IPS DF 6.9 (cell line): ENCODE measurements at regions not wholly inside any gene's neighbourhood (a gene's known extent, or its start where the extent isn't known, plus 50 kb on each side); places are given as distances from the start of the nearest gene placed in this dataset.

ENCODE experiments used
- DNase-seq: peaks from one replicate; pipeline ENCODE4 v3.0.0-alpha.2; 2013; ENCODE audit warnings: low read depth, low spot score
- H3K27ac ChIP-seq: one replicate; pipeline ENCODE4 v1.5.1; 2013; ENCODE audit warnings: low read length, control low read depth
- H3K27me3 ChIP-seq: 2 replicates; pipeline ENCODE4 v1.6.1; 2013; ENCODE audit warnings: mild to moderate bottlenecking, low read length; ENCODE audit not compliant: control insufficient read depth, insufficient read depth
- H3K36me3 ChIP-seq: 2 replicates; pipeline ENCODE4 v1.6.1; 2013; ENCODE audit warnings: low read length; ENCODE audit not compliant: control insufficient read depth, insufficient read depth
- H3K4me1 ChIP-seq: 2 replicates; pipeline ENCODE4 v1.6.1; 2013; ENCODE audit warnings: low read length; ENCODE audit not compliant: control insufficient read depth, insufficient read depth
- H3K4me3 ChIP-seq: 2 replicates; pipeline ENCODE4 v1.5.1; 2013; ENCODE audit warnings: mild to moderate bottlenecking, low read length
- H3K9me3 ChIP-seq: 2 replicates; pipeline ENCODE4 v1.6.1; 2013; ENCODE audit warnings: low read length, inconsistent platforms; ENCODE audit not compliant: control insufficient read depth, insufficient read depth
- WGBS: extraction: QIAGEN DNeasy Blood & Tissue Kit; methylation state at CpG from one replicate; pipeline ENCODE4 v1.1.7; 2013; ENCODE audit warnings: mixed read lengths, missing lambda C conversion rate; ENCODE audit not compliant: insufficient read length, insufficient coverage; 5-methylcytosine and 5-hydroxymethylcytosine counted together

DNA sequence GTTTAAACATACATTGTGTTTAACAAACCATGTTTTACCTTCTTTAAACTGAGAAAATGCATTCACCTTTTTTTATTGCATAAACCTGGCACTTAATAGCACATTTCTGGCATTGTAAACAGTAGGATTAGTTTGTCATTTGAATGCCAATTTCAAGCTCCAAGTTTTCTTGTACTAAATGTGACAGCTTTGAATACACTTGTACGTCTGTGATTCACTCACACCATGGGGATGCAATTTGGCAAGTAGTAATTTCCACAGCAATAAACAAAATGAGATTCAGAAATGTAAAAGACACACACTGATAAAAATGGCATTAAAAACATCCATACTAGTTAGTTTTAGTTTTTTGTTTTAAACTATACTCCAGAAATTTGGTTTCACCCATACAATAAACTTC lies 598.9 kb downstream of the SI start:
- no peak overlapping the region for H3K4me3 ChIP-seq
- no peaks in the 10 kb centered on the region for H3K36me3 ChIP-seq
- no peak for DNase-seq
- no peaks in the 10 kb centered on the region for H3K9me3 ChIP-seq
- H3K27me3 ChIP-seq: no peaks in the 10 kb centered on the region
- no peaks in the 10 kb centered on the region for H3K4me1 ChIP-seq
- no CpG with 5 or more reads among the region's 1 CpG for WGBS
- H3K27ac ChIP-seq: no peak overlapping the region

DNA sequence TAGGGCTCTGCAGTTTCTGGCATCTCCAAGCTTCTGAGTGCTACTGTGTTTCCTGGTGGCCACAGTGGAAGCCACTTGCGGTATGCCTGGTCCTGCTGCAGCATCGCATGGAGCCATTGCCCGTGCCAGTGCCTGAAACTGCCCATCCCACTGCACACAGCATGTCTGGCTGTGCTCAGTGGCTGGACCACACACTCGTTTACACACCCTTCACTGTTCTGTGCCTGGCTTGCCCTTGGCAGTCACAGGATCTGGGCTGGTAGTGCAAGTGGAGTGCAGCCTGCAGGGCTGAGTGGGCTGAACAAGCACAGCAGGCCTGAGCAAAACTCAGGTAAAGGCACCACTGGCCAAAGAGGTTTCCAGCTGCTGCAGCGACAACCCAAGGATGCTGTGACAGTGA lies 600.0 kb downstream of the SI start:
- no peak overlapping the region for H3K27ac ChIP-seq
- no peaks in the 10 kb centered on the region for H3K4me1 ChIP-seq
- H3K4me3 ChIP-seq: no peak overlapping the region
- no CpG with 5 or more reads among the region's 5 CpGs for WGBS
- no peaks in the 10 kb centered on the region for H3K36me3 ChIP-seq
- no peaks in the 10 kb centered on the region for H3K27me3 ChIP-seq
- no peak for DNase-seq
- no peaks in the 10 kb centered on the region for H3K9me3 ChIP-seq

DNA sequence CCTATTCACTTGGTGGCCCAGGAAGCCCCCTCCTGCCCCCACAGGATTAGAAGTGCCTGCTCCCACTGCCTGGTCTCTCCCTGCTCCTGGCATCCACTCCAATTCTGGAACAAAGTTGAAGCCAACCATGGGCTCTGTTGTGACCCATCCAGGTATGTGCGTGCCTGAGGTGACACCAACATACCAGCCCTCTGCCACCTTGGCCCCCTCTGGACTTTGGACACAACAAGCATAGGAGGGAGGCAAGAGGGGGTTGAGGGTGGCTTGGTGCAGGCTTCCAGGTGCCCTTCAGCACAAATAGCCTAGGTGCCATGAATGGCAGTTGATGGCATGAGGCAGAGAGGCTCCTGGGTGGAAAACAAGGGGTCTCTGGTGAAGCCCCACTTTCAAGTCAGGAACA lies 600.9 kb downstream of the SI start:
- no peaks in the 10 kb centered on the region for H3K36me3 ChIP-seq
- H3K4me3 ChIP-seq: no peak overlapping the region
- no peak overlapping the region for H3K27ac ChIP-seq
- H3K9me3 ChIP-seq: no peaks in the 10 kb centered on the region
- H3K27me3 ChIP-seq: no peaks in the 10 kb centered on the region
- no peaks in the 10 kb centered on the region for H3K4me1 ChIP-seq
- no peak for DNase-seq
- no CpG with 5 or more reads among the region's 1 CpG for WGBS

DNA sequence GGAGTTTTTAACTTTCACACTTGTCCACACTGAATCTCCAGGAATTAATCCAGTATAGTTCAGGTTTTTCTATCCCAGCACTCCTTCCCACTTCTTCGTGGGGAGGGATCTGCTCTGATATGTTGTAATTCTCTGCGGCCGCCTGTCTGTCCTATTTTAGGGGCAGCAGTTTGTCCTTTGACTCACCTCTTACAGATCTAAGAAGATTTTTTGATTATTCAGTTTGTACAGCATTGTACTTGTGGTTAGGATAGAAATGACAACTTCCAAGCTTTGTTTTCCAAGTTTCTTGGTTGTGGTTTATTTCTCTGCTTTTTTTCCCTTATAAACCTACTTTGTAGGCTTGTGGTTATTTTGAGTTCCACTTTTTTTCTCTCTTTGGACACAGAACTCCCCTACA lies 601.7 kb downstream of the SI start:
- no peak overlapping the region for H3K27ac ChIP-seq
- no peaks in the 10 kb centered on the region for H3K9me3 ChIP-seq
- no peak overlapping the region for H3K4me3 ChIP-seq
- H3K4me1 ChIP-seq: no peaks in the 10 kb centered on the region
- H3K27me3 ChIP-seq: no peaks in the 10 kb centered on the region
- no peaks in the 10 kb centered on the region for H3K36me3 ChIP-seq
- DNase-seq: no peak
- WGBS: no CpG with 5 or more reads among the region's 3 CpGs

DNA sequence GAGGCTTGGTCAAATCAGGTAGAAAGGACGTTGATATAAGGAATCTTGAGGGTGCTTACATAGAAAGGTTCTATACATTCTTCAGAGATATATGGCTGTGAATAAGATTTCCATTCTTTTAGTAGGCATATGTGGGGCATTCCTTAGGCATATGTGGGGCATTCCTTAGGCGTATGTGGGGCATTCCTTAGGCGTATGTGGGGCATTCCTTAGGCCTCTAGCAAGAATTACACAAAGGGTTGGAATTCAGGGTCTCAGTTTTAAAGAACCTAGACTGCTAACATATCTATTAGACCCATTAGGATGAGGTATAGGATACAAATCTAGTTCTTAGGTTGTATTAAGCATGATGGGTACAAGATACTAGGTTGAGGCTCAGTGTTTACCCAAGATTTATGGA lies 607.8 kb downstream of the SI start:
- Histone ChIP-seq H3K36me3 (no peaks in the 10 kb centered on the region), H3K27ac (no peak overlapping the region), H3K27me3 (no peaks in the 10 kb centered on the region), H3K4me3 (no peak overlapping the region), H3K4me1 (no peaks in the 10 kb centered on the region), H3K9me3 (no peaks in the 10 kb centered on the region)
- DNase-seq: no peak
- no CpG with 5 or more reads among the region's 3 CpGs for WGBS

DNA sequence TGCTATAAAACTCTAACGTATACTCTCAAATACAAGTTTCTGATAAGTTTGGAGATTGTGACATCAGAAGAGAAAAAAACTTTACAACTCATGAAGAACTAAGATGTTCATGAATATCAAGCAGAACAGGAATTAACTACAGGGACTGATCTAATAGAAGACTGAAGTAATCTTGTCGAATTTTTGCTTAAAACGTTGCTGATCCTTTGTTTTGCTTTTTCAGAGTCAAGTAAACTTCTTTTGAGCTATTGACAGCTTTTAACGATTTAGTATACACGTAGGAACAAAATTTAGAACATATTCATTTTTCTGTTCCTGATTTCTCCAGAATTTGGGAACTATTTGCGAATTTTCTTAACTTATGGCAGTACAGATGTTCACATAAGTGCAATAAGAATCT lies 610.2 kb downstream of the SI start:
- H3K4me3 ChIP-seq: no peak overlapping the region
- no peaks in the 10 kb centered on the region for H3K9me3 ChIP-seq
- no CpG with 5 or more reads among the region's 6 CpGs for WGBS
- no peaks in the 10 kb centered on the region for H3K27me3 ChIP-seq
- DNase-seq: no peak
- H3K4me1 ChIP-seq: no peaks in the 10 kb centered on the region
- no peak overlapping the region for H3K27ac ChIP-seq
- H3K36me3 ChIP-seq: no peaks in the 10 kb centered on the region

DNA sequence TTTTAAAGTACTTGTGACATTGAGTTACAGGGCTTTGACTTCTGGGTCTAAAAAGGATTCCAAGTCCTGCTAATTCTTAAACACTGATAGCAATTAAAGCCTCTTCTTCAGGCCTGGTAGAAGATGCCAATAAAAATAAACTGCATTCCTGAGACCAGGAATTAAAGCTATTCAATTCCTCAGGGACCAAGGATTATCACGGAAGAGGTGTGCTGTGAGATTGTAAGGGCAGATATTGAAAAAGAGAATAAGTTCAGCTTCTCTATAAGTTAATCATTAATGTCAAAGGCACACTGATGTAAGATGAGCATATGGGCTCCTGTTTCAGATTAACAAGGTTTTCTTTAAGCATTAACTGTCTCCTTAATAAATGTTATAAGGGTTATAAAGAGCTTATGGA lies 611.3 kb downstream of the SI start:
- H3K4me3 ChIP-seq: no peak overlapping the region
- DNase-seq: no peak
- H3K36me3 ChIP-seq: no peaks in the 10 kb centered on the region
- WGBS: no CpG with 5 or more reads among the region's 1 CpG
- H3K27ac ChIP-seq: no peak overlapping the region
- H3K27me3 ChIP-seq: no peaks in the 10 kb centered on the region
- no peaks in the 10 kb centered on the region for H3K4me1 ChIP-seq
- H3K9me3 ChIP-seq: no peaks in the 10 kb centered on the region

DNA sequence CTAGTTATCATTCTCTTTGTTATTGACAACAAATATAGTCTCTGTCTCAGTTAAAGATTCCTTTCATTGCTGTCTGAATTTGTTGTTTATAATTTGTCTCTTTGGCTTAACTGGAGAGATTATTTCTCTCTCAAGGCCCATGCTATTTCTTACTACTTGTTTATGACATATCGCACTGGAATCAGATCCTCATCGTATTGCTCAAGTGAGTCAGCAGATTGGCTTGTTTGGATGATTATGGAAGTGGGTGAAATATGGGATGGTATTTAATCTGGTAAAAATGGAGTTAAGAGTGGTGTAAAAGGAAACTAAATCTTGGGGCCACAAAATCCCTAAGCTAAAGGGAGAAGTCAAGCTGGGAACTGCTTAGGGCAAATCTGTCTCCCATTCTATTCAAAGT lies 613.1 kb downstream of the SI start:
- no peak overlapping the region for H3K4me3 ChIP-seq
- no peaks in the 10 kb centered on the region for H3K36me3 ChIP-seq
- DNase-seq: no peak
- no CpG with 5 or more reads among the region's 2 CpGs for WGBS
- no peaks in the 10 kb centered on the region for H3K4me1 ChIP-seq
- H3K9me3 ChIP-seq: no peaks in the 10 kb centered on the region
- no peaks in the 10 kb centered on the region for H3K27me3 ChIP-seq
- H3K27ac ChIP-seq: no peak overlapping the region

DNA sequence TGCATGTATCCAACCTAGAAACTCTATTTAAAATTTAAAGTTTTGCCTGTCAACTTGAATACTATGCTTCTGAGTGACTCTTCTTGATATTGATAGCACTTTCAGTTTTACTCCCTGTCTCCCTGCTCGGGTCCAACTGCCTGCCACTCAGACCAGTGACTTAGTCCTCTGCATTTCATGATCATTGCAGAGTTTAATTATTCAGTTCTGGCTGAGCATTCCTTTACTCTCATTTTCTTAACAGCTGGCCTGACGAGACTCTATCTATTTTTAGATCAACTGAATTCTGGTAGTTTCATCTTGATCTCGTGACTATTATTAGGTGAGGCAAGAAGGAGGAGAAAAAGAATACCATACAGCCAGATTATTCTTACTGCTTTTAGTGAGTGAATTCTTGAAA lies 617.4 kb downstream of the SI start:
- DNase-seq: no peak
- no peak overlapping the region for H3K27ac ChIP-seq
- H3K9me3 ChIP-seq: no peaks in the 10 kb centered on the region
- WGBS: no CpG with 5 or more reads among the region's 3 CpGs
- no peaks in the 10 kb centered on the region for H3K27me3 ChIP-seq
- H3K36me3 ChIP-seq: no peaks in the 10 kb centered on the region
- no peaks in the 10 kb centered on the region for H3K4me1 ChIP-seq
- no peak overlapping the region for H3K4me3 ChIP-seq

DNA sequence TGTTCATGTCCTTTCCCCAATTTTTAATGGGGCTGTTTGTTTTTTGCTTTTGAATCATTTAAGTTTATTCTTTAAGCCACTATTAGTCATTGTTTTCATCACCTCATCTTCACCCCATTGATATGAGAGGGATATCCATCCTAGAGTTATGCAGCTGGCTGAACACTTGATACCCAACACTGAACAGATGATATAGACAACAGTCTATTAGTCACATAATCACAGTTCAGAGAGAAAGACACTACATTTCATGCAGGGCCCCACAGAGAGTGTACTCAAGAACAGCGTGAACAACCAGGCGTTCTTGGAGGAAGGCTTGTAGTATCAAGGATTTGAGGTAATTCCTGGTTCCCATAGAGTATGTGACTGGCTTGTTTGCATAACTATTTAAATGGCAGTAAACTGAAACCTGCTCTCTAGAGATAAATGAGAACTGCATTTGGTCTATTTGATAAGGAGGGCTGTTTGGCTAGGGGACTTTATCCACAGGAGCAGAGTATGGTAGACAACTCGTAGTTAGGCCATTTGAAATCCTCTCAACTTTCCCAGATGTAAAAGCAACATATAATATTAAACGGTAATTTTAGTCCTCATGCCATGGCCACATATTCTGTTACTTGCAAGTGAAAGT lies 618.7 kb downstream of the SI start:
- Histone ChIP-seq H3K27ac (no peak overlapping the region), H3K4me1 (no peaks in the 10 kb centered on the region), H3K27me3 (no peaks in the 10 kb centered on the region), H3K9me3 (no peaks in the 10 kb centered on the region), H3K36me3 (no peaks in the 10 kb centered on the region), H3K4me3 (no peak overlapping the region)
- no peak for DNase-seq
- no CpG with 5 or more reads among the region's 4 CpGs for WGBS

DNA sequence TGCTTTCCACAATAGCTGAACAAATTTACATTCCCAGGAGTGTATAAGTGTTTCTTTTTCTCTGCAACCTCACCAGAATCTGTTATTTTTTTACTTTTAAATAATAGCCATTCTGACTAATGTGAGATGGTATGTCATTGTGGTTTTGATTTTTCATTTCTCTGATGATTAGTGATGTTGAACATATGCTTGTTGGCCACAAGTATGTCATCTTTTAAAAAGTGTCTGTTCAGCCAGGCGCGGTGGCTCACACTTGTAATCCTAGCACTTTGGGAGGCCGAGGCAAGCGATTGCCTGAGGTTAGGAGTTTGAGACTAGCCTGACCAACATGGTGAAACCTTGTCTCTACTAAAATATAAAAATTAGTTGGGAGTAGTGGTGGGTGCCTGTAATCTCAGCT lies 619.3 kb downstream of the SI start:
- no peak for DNase-seq
- WGBS: no CpG with 5 or more reads among the region's 4 CpGs
- Histone ChIP-seq H3K9me3 (no peaks in the 10 kb centered on the region), H3K27ac (no peak overlapping the region), H3K36me3 (no peaks in the 10 kb centered on the region), H3K4me1 (no peaks in the 10 kb centered on the region), H3K27me3 (no peaks in the 10 kb centered on the region), H3K4me3 (no peak overlapping the region)
